ENCODE measurements at regions not wholly inside any gene's neighbourhood (a gene's known extent, or its start where the extent isn't known, plus 50 kb on each side); places are given as distances from the start of the nearest gene placed in this dataset.

DNA sequence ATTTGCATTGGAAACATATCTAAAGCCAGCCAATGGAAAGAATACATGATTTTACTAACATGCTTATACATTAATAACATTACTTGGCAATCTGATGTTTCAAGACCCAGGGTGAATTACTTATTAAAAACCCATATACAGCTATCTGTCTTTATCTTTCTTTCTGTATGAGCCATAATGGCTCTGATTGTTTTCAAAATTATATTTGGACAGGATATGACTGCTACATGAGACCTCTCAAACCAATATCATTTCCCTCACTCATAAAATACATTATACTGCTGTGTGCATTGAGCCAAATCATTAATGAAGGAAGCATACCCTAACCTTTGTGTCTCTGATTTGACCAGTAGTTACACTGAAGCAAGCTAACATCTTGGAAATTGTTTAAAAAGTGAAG lies 205.9 kb upstream of the DPYD start:
- no peak overlapping the region for H3K4me3 ChIP-seq (IDR thresholded peaks at IDR 0.05; ENCODE audit: insufficient read depth, low read depth, low read length)
- no peak overlapping the region for H3K27ac ChIP-seq
- no peaks in the 10 kb centered on the region for H3K36me3 ChIP-seq (ENCODE audit: insufficient read depth)
- no peak overlapping the region for H2AFZ ChIP-seq (ENCODE audit: low read depth)
- no peaks in the 10 kb centered on the region for H3K4me1 ChIP-seq (ENCODE audit: low read depth, poor library complexity, severe bottlenecking)
- TF ChIP-seq, protein P1, sequence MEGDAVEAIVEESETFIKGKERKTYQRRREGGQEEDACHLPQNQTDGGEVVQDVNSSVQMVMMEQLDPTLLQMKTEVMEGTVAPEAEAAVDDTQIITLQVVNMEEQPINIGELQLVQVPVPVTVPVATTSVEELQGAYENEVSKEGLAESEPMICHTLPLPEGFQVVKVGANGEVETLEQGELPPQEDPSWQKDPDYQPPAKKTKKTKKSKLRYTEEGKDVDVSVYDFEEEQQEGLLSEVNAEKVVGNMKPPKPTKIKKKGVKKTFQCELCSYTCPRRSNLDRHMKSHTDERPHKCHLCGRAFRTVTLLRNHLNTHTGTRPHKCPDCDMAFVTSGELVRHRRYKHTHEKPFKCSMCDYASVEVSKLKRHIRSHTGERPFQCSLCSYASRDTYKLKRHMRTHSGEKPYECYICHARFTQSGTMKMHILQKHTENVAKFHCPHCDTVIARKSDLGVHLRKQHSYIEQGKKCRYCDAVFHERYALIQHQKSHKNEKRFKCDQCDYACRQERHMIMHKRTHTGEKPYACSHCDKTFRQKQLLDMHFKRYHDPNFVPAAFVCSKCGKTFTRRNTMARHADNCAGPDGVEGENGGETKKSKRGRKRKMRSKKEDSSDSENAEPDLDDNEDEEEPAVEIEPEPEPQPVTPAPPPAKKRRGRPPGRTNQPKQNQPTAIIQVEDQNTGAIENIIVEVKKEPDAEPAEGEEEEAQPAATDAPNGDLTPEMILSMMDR (conservative IDR thresholded peaks at IDR 0.05; ENCODE audit: low read depth, low read length): no peak
- no peak overlapping the region for H3K9ac ChIP-seq
- H3K27me3 ChIP-seq (ENCODE audit: insufficient read depth, low read depth): no peaks in the 10 kb centered on the region
- no peaks in the 10 kb centered on the region for H3K79me2 ChIP-seq (ENCODE audit: insufficient read depth, low read depth)
- no peaks in the 10 kb centered on the region for H4K20me1 ChIP-seq (ENCODE audit: insufficient read depth)
- no peak overlapping the region for H3K4me2 ChIP-seq

DNA sequence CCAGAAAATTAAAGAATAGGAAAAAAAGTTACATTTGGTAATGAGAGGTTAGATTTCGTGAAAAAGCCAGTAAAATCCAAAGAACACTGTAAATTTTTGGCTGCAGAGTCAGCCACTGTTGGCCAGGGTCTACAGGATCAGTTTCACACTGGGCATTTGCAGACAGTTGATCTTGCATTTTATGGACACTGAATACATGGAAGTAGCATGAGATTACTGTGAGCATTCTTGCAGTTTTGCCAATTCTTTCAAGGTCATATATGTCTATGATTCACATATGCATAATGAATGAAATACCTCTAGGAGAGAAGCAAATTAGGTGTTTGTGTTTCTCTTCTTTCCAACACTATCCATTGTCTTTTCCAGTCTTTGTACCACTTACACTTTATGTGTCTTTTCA lies 200.8 kb upstream of the DPYD start:
- TF ChIP-seq, protein P1 (conservative IDR thresholded peaks at IDR 0.05; ENCODE audit: low read depth, low read length): no peak
- Histone ChIP-seq H3K27me3 (ENCODE audit: insufficient read depth, low read depth) (no peaks in the 10 kb centered on the region), H3K4me2 (no peak overlapping the region), H4K20me1 (ENCODE audit: insufficient read depth) (no peaks in the 10 kb centered on the region), H3K79me2 (ENCODE audit: insufficient read depth, low read depth) (no peaks in the 10 kb centered on the region), H2AFZ (ENCODE audit: low read depth) (no peak overlapping the region), H3K9ac (no peak overlapping the region), H3K4me1 (ENCODE audit: low read depth, poor library complexity, severe bottlenecking) (no peaks in the 10 kb centered on the region), H3K4me3 (IDR thresholded peaks at IDR 0.05; ENCODE audit: insufficient read depth, low read depth, low read length) (no peak overlapping the region), H3K36me3 (ENCODE audit: insufficient read depth) (no peaks in the 10 kb centered on the region), H3K27ac (no peak overlapping the region)

DNA sequence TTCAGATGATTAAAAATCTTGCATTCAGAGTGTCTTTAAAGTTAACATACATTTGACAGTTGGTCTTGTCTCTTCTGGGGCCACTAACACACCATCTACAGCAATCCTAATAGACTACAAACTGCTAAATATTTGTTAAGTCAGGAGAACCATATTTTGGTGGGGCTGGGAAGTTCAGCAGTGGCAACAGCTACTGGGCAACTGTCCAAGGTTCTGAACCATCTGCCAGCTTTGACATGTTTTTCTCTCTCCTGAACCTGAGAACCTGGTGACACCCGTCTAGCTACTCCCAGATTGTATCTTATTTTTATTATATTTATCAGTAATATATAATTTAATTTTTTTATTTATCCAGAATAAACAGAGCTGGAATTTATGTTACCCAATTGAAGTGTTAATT lies 199.0 kb upstream of the DPYD start:
- H4K20me1 ChIP-seq (ENCODE audit: insufficient read depth): no peaks in the 10 kb centered on the region
- no peaks in the 10 kb centered on the region for H3K27me3 ChIP-seq (ENCODE audit: insufficient read depth, low read depth)
- TF ChIP-seq, protein P1 (conservative IDR thresholded peaks at IDR 0.05; ENCODE audit: low read depth, low read length): no peak
- no peak overlapping the region for H3K27ac ChIP-seq
- H2AFZ ChIP-seq (ENCODE audit: low read depth): no peak overlapping the region
- H3K4me1 ChIP-seq (ENCODE audit: low read depth, poor library complexity, severe bottlenecking): no peaks in the 10 kb centered on the region
- no peaks in the 10 kb centered on the region for H3K79me2 ChIP-seq (ENCODE audit: insufficient read depth, low read depth)
- H3K36me3 ChIP-seq (ENCODE audit: insufficient read depth): no peaks in the 10 kb centered on the region
- H3K4me3 ChIP-seq (IDR thresholded peaks at IDR 0.05; ENCODE audit: insufficient read depth, low read depth, low read length): no peak overlapping the region
- no peak overlapping the region for H3K9ac ChIP-seq
- H3K4me2 ChIP-seq: no peak overlapping the region

DNA sequence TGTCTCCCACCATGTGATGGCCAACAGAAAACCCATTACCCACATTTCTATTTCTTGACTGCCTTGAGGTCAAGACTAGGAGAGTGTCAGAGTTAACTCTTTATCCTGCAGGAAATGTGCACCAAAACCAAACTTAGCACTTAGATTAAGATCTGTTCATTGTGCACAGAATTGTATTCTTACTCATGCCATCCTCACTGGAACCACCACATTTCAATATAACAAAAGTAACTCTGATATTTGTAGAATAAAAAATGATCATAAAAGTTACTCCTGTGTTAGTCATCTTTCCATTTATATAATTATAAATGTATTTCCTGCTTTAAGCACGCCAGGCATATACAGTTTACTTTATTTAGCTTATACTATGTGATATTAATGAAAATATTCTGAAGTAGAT lies 193.0 kb upstream of the DPYD start:
- no peak overlapping the region for H3K9ac ChIP-seq
- H3K4me1 ChIP-seq (ENCODE audit: low read depth, poor library complexity, severe bottlenecking): no peaks in the 10 kb centered on the region
- H3K27me3 ChIP-seq (ENCODE audit: insufficient read depth, low read depth): no peaks in the 10 kb centered on the region
- no peaks in the 10 kb centered on the region for H3K79me2 ChIP-seq (ENCODE audit: insufficient read depth, low read depth)
- no peaks in the 10 kb centered on the region for H3K36me3 ChIP-seq (ENCODE audit: insufficient read depth)
- H3K27ac ChIP-seq: no peak overlapping the region
- no peaks in the 10 kb centered on the region for H4K20me1 ChIP-seq (ENCODE audit: insufficient read depth)
- TF ChIP-seq, protein P1 (conservative IDR thresholded peaks at IDR 0.05; ENCODE audit: low read depth, low read length): no peak
- H3K4me3 ChIP-seq (IDR thresholded peaks at IDR 0.05; ENCODE audit: insufficient read depth, low read depth, low read length): no peak overlapping the region
- H2AFZ ChIP-seq (ENCODE audit: low read depth): no peak overlapping the region
- no peak overlapping the region for H3K4me2 ChIP-seq

DNA sequence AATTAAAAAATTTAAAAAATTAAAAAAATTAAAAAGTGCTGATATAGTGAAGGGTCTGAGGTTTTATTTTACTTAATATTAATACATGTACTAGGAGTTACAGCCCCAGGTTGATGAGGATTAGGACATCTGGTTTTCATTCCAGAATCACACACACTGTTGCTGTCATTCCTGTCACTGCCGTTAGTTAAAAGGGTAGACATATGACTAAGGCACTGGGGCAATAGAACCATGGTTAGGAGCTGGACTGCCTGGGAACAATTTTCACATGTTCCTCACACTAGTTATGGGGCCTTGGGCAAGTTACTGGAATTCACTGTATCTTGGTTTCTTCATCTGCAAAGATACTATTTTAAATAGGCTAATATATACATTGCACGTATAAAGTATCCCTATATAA lies 191.8 kb upstream of the DPYD start:
- Histone ChIP-seq H3K27ac (no peak overlapping the region), H3K9ac (no peak overlapping the region), H3K27me3 (ENCODE audit: insufficient read depth, low read depth) (no peaks in the 10 kb centered on the region), H4K20me1 (ENCODE audit: insufficient read depth) (no peaks in the 10 kb centered on the region), H3K79me2 (ENCODE audit: insufficient read depth, low read depth) (no peaks in the 10 kb centered on the region), H3K4me3 (IDR thresholded peaks at IDR 0.05; ENCODE audit: insufficient read depth, low read depth, low read length) (no peak overlapping the region), H3K4me2 (no peak overlapping the region), H3K36me3 (ENCODE audit: insufficient read depth) (no peaks in the 10 kb centered on the region), H3K4me1 (ENCODE audit: low read depth, poor library complexity, severe bottlenecking) (no peaks in the 10 kb centered on the region), H2AFZ (ENCODE audit: low read depth) (no peak overlapping the region)
- TF ChIP-seq, protein P1 (conservative IDR thresholded peaks at IDR 0.05; ENCODE audit: low read depth, low read length): no peak

Measured in KMS-11 (cell line).